AG04449 (cell line): ENCODE measurements at regions not wholly inside any gene's neighbourhood (a gene's known extent, or its start where the extent isn't known, plus 50 kb on each side); places are given as distances from the start of the nearest gene placed in this dataset.

ENCODE experiments used
- CTCF ChIA-PET: fragments of 350-600 bp; formaldehyde crosslinking; extraction: SDS; loops from one replicate; lab custom pipeline; 2021; ENCODE audit warnings: antibody characterized with exemption; lab: Yijun Ruan, JAX
- POLR2A ChIA-PET: fragments of 400-600, 350-600 bp; formaldehyde crosslinking; extraction: SDS; loops from one replicate; lab custom pipeline; 2020; ENCODE audit warnings: antibody characterized with exemption, inconsistent platforms; lab: Yijun Ruan, JAX
- DNase-seq: peaks from one replicate; pipeline ENCODE4 v3.0.0-alpha.2; 2010; ENCODE audit warnings: low read depth, low spot score
- H3K4me3 ChIP-seq: 2 replicates; pipeline ENCODE4 v1.5.1; 2011; ENCODE audit warnings: low read depth, mild to moderate bottlenecking, control low read depth, low read length
- TF ChIP-seq, protein P1 (sequence below): IDR thresholded peaks from one replicate; pipeline ENCODE4 v1.5.1; 2011; ENCODE audit warnings: mild to moderate bottlenecking, moderate library complexity, low read length, control low read depth, inconsistent platforms; ENCODE audit not compliant: insufficient read depth; ENCODE audit errors: missing control alignments

DNA sequence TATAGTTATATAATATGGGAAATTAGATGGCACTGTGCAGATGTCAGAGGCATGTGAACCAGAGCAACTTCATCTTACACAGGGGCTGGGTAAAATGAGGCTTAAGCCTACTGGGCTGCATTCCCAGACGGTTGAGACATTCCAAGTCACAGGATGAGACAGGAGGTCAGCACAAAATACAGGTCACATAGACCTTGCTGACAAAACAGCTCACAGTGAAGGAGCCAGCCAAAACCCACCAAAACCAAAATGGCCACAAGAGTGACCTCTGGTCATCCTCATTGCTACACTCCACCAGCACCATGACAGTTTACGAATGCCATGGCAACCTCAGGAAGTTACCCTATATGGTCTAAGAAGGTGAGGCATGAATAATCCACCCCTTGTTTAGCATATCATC lies 479.4 kb downstream of the TLR4 start:
- TF ChIP-seq, protein P1, sequence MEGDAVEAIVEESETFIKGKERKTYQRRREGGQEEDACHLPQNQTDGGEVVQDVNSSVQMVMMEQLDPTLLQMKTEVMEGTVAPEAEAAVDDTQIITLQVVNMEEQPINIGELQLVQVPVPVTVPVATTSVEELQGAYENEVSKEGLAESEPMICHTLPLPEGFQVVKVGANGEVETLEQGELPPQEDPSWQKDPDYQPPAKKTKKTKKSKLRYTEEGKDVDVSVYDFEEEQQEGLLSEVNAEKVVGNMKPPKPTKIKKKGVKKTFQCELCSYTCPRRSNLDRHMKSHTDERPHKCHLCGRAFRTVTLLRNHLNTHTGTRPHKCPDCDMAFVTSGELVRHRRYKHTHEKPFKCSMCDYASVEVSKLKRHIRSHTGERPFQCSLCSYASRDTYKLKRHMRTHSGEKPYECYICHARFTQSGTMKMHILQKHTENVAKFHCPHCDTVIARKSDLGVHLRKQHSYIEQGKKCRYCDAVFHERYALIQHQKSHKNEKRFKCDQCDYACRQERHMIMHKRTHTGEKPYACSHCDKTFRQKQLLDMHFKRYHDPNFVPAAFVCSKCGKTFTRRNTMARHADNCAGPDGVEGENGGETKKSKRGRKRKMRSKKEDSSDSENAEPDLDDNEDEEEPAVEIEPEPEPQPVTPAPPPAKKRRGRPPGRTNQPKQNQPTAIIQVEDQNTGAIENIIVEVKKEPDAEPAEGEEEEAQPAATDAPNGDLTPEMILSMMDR, result no peak
- no peak for DNase-seq
- H3K4me3 ChIP-seq, result no peak overlapping the region
- CTCF ChIA-PET, result no interaction called here
- POLR2A ChIA-PET, result no interaction called here

- DNase-seq, result no peak
- CTCF ChIA-PET, result no interaction called here
Measured at GRCh38 chr9:118187408-118187807, 483.2 kb downstream of the TLR4 start.

GRCh38 chr9:118189615-118190014 lies 485.4 kb downstream of the TLR4 start:
- DNase-seq, result no peak
- TF ChIP-seq, protein P1, result no peak
- ChIA-PET CTCF (no interaction called here), POLR2A (no interaction called here)
- no peak overlapping the region for H3K4me3 ChIP-seq

More at GRCh38 chr9:118187408-118187807, 483.2 kb downstream of the TLR4 start:
- H3K4me3 ChIP-seq, result no peak overlapping the region
- TF ChIP-seq, protein P1, result no peak
- POLR2A ChIA-PET, result no interaction called here

- no peak for DNase-seq
- H3K4me3 ChIP-seq, result no peak overlapping the region
- TF ChIP-seq, protein P1, result no peak
- CTCF ChIA-PET, result no interaction called here
- POLR2A ChIA-PET, result no interaction called here
Measured at GRCh38 chr9:118192807-118193206, 488.6 kb downstream of the TLR4 start.

DNA sequence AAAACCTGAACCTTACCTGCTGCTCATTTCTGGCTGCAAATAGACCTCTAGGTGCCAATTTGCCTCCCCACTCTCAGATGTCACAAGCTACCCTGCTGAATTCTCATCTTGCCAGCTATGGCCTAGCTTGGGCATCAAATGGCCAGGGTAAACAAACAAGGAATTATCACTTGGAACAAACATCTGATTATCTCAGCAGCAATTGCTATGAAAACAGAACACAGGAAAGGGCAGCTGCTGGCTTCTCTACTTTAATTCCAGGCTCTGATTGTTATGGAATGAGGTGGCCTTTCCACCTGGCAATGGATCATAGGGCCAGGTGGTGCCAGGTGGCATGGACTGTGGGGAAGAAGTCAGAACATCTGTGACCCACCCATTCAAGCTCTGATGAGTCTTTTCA lies 505.1 kb downstream of the TLR4 start:
- TF ChIP-seq, protein P1, result no peak
- POLR2A ChIA-PET, result no interaction called here
- CTCF ChIA-PET, result no interaction called here
- H3K4me3 ChIP-seq, result no peak overlapping the region
- DNase-seq, result no peak

GRCh38 chr9:118215549-118215948 lies 511.3 kb downstream of the TLR4 start:
- no peak overlapping the region for H3K4me3 ChIP-seq
- ChIA-PET CTCF (no interaction called here), POLR2A (no interaction called here)
- no peak for DNase-seq
- TF ChIP-seq, protein P1, result no peak
